Dedifferentiated amniotic fluid mesenchymal stem cell (primary cell): ENCODE measurements at regions not wholly inside any gene's neighbourhood (a gene's known extent, or its start where the extent isn't known, plus 50 kb on each side); places are given as distances from the start of the nearest gene placed in this dataset.

Experiments used
- DNase-seq: peaks from one replicate; pipeline ENCODE4 v3.0.0-alpha.2; 2016; ENCODE audit errors: extremely low spot score

GRCh38 chr1:201589186-201589585 lies 50.3 kb downstream of the NAV1 start:
- no peak for DNase-seq

GRCh38 chr1:201590474-201590873 lies 51.5 kb downstream of the NAV1 start:
- no peak for DNase-seq

- no peak for DNase-seq
Observed at GRCh38 chr1:201591348-201591747, 52.4 kb downstream of the NAV1 start.

GRCh38 chr1:201591981-201592380 lies 53.1 kb downstream of the NAV1 start:
- DNase-seq = no peak

GRCh38 chr1:201593200-201593921 lies 54.4 kb downstream of the NAV1 start:
- DNase-seq = peak; percentile 97

GRCh38 chr1:201594575-201595245 lies 55.8 kb downstream of the NAV1 start:
- no peak for DNase-seq

GRCh38 chr1:201595381-201595780 lies 56.5 kb downstream of the NAV1 start:
- no peak for DNase-seq

GRCh38 chr1:201596101-201596868 lies 57.4 kb downstream of the NAV1 start:
- no peak for DNase-seq

GRCh38 chr1:201597551-201598230 lies 58.8 kb downstream of the NAV1 start:
- DNase-seq = no peak

GRCh38 chr1:201598396-201598795 lies 59.5 kb downstream of the NAV1 start:
- no peak for DNase-seq

GRCh38 chr1:201598973-201599372 lies 60.0 kb downstream of the NAV1 start:
- no peak for DNase-seq

- no peak for DNase-seq
Observed at GRCh38 chr1:201599548-201599947, 60.6 kb downstream of the NAV1 start.

GRCh38 chr1:201602413-201603265 lies 63.7 kb downstream of the NAV1 start:
- peak; percentile 87 for DNase-seq

- DNase-seq = no peak
Observed at GRCh38 chr1:201603613-201604232, 64.8 kb downstream of the NAV1 start.

GRCh38 chr1:201605385-201606010 lies 66.6 kb downstream of the NAV1 start:
- DNase-seq = no peak

GRCh38 chr1:201606096-201606495 lies 67.2 kb downstream of the NAV1 start:
- DNase-seq = no peak

GRCh38 chr1:201606623-201607022 lies 67.7 kb downstream of the NAV1 start:
- no peak for DNase-seq

GRCh38 chr1:201608635-201609395 lies 69.9 kb downstream of the NAV1 start:
- DNase-seq = no peak

- DNase-seq = no peak
Observed at GRCh38 chr1:201609661-201610318, 70.9 kb downstream of the NAV1 start.
